H1 (cell line): ENCODE measurements at regions not wholly inside any gene's neighbourhood (a gene's known extent, or its start where the extent isn't known, plus 50 kb on each side); places are given as distances from the start of the nearest gene placed in this dataset.

ENCODE experiments used
- CTCF ChIA-PET: fragments of 300-600 bp; sonication (Branson Sonifier 250); formaldehyde crosslinking; loops from one replicate; lab custom pipeline; 2021; ENCODE audit not compliant: partially characterized antibody; lab: Charles Lee
- POLR2A ChIA-PET: fragments of 300-600 bp; sonication (Branson Sonifier 250); formaldehyde crosslinking; loops from one replicate; lab custom pipeline; 2021; ENCODE audit warnings: inconsistent platforms; ENCODE audit not compliant: partially characterized antibody; lab: Charles Lee
- DNase-seq, 2 experiments: peaks; one replicate each; pipeline versions ENCODE4 v3.0.0 to v3.0.0-alpha.2; 2010 to 2022; ENCODE audit warnings: low spot score in 2 of 2, low read depth in 1 of 2, mixed read lengths in 1 of 2
- FAIRE-seq: peaks from 2 replicates; lab custom pipeline; 2011; peaks lifted over from hg19 to GRCh38; lab: Jason Lieb, UNC
- H2AFZ ChIP-seq: 2 replicates; pipeline ENCODE4 v1.8.1; 2012; ENCODE audit warnings: low read length, inconsistent platforms
- H2AK5ac ChIP-seq: 2 replicates; pipeline ENCODE4 v1.6.1; 2013; ENCODE audit warnings: low read depth, low read length
- H2BK120ac ChIP-seq: replicated peaks from 2 replicates; pipeline ENCODE3; 2013; ENCODE audit warnings: low read depth, low read length, inconsistent platforms
- H2BK12ac ChIP-seq: 2 replicates; pipeline ENCODE4 v1.6.1; 2013; ENCODE audit warnings: low read depth, low read length
- H2BK15ac ChIP-seq: 2 replicates; pipeline ENCODE4 v1.6.1; 2013; ENCODE audit warnings: low read length
- H2BK20ac ChIP-seq: 2 replicates; pipeline ENCODE4 v1.6.1; 2013; ENCODE audit warnings: low read length
- H2BK5ac ChIP-seq: 2 replicates; pipeline ENCODE4 v1.6.1; 2013; ENCODE audit warnings: low read depth, low read length
- H3K14ac ChIP-seq: 2 replicates; pipeline ENCODE4 v1.6.1; 2013; ENCODE audit warnings: inconsistent platforms; ENCODE audit not compliant: insufficient read length
- H3K18ac ChIP-seq: 2 replicates; pipeline ENCODE4 v1.6.1; 2013; ENCODE audit warnings: low read length; ENCODE audit errors: extremely low read depth
- H3K23ac ChIP-seq: 2 replicates; pipeline ENCODE4 v1.6.1; 2013; ENCODE audit warnings: inconsistent platforms; ENCODE audit not compliant: insufficient read length
- H3K23me2 ChIP-seq: 2 replicates; pipeline ENCODE4 v1.6.1; 2013; ENCODE audit warnings: low read depth, low read length
- H3K27ac ChIP-seq: 2 replicates; pipeline ENCODE4 v1.6.1; 2011; ENCODE audit warnings: low read depth, low read length, inconsistent platforms
- H3K27me3 ChIP-seq, 4 experiments: replicated peaks in 1 of 4; 1 replicate in 1 of 4; 2 replicates in 3 of 4; pipeline versions ENCODE4 v1.6.1 to v1.8.1; 2011 to 2013; ENCODE audit warnings: low read length in 3 of 4, mild to moderate bottlenecking in 3 of 4, inconsistent platforms in 2 of 4, mixed read lengths in 2 of 4, moderate library complexity in 1 of 4; ENCODE audit not compliant: control insufficient read depth in 3 of 4, insufficient read depth in 3 of 4; ENCODE audit errors: extremely low read depth in 1 of 4
- H3K36me3 ChIP-seq, 4 experiments: 2 replicates each; pipeline versions ENCODE4 v1.6.1 to v1.8.1; 2011 to 2013; ENCODE audit warnings: mild to moderate bottlenecking in 4 of 4, low read length in 3 of 4, moderate library complexity in 2 of 4, control low read depth in 1 of 4, inconsistent platforms in 1 of 4; ENCODE audit not compliant: insufficient read depth in 4 of 4, control insufficient read depth in 2 of 4
- H3K4ac ChIP-seq: replicated peaks from 2 replicates; pipeline ENCODE3; 2013; ENCODE audit warnings: low read length, low read depth, mixed read lengths, inconsistent platforms; ENCODE audit not compliant: insufficient read length
- H3K4me1 ChIP-seq, 4 experiments: replicated peaks in 1 of 4; 1 replicate in 1 of 4; 2 replicates in 3 of 4; pipeline versions ENCODE4 v1.6.1 to v1.8.1; 2011 to 2013; ENCODE audit warnings: low read length in 3 of 4, inconsistent platforms in 2 of 4, mixed read lengths in 1 of 4; ENCODE audit not compliant: insufficient read depth in 4 of 4, control insufficient read depth in 3 of 4
- H3K4me2 ChIP-seq, 2 experiments: 2 replicates each; pipeline versions ENCODE4 v1.6.1 to v1.8.1; 2011 to 2013; ENCODE audit warnings: low read depth in 2 of 2, low read length in 2 of 2, control low read depth in 1 of 2, inconsistent platforms in 1 of 2, mild to moderate bottlenecking in 1 of 2; ENCODE audit not compliant: insufficient read depth in 1 of 2
- H3K4me3 ChIP-seq, 4 experiments: fragments of 200-600, 300-600 bp in 1 of 4; sonication (generic), shearing (Covaris generic), sonication (Bioruptor Twin) in 1 of 4; 2 replicates each; pipeline versions ENCODE4 v1.5.1 to v1.8.1; 2011 to 2016; ENCODE audit warnings: low read length in 4 of 4, low read depth in 3 of 4, control low read depth in 2 of 4, inconsistent platforms in 2 of 4, mild to moderate bottlenecking in 2 of 4, mixed read lengths in 1 of 4, moderate library complexity in 1 of 4; ENCODE audit not compliant: insufficient read depth in 2 of 4; ENCODE audit errors: extremely low read depth in 1 of 4
- H3K56ac ChIP-seq: replicated peaks from 2 replicates; pipeline ENCODE3; 2013; ENCODE audit warnings: low read depth, mild to moderate bottlenecking, mixed read lengths, low read length, inconsistent platforms; ENCODE audit not compliant: insufficient read length
- H3K79me1 ChIP-seq: 2 replicates; pipeline ENCODE4 v1.6.1; 2013; ENCODE audit warnings: low read depth, low read length, control low read depth
- H3K79me2 ChIP-seq, 2 experiments: 2 replicates each; pipeline versions ENCODE4 v1.6.1 to v1.8.1; 2012 to 2013; ENCODE audit warnings: low read length in 2 of 2, mild to moderate bottlenecking in 2 of 2, inconsistent platforms in 1 of 2; ENCODE audit not compliant: insufficient read depth in 2 of 2, control insufficient read depth in 1 of 2
- H3K9ac ChIP-seq, 4 experiments: replicated peaks in 1 of 4; 1 replicate in 1 of 4; 2 replicates in 3 of 4; pipeline versions ENCODE4 v1.6.1 to v1.8.1; 2011 to 2013; ENCODE audit warnings: low read depth in 3 of 4, low read length in 3 of 4, control low read depth in 2 of 4, mild to moderate bottlenecking in 2 of 4, moderate library complexity in 2 of 4, inconsistent platforms in 1 of 4; ENCODE audit errors: extremely low read depth in 1 of 4
- H3K9me3 ChIP-seq, 2 experiments: 2 replicates each; pipeline versions ENCODE4 v1.6.1 to v1.8.1; 2012 to 2013; ENCODE audit warnings: mild to moderate bottlenecking in 2 of 2, moderate library complexity in 2 of 2, control low read depth in 1 of 2, inconsistent platforms in 1 of 2, low read depth in 1 of 2, low read length in 1 of 2, mixed read lengths in 1 of 2; ENCODE audit not compliant: insufficient read depth in 2 of 2
- H4K20me1 ChIP-seq, 2 experiments: replicated peaks in 1 of 2; 2 replicates each; pipeline versions ENCODE3 to v1.8.1; 2011 to 2013; ENCODE audit warnings: inconsistent platforms in 2 of 2, low read length in 2 of 2, mild to moderate bottlenecking in 1 of 2; ENCODE audit not compliant: insufficient read depth in 2 of 2, control insufficient read depth in 1 of 2
- H4K5ac ChIP-seq: 2 replicates; pipeline ENCODE4 v1.6.1; 2013; ENCODE audit warnings: low read length, low read depth, mixed read lengths, inconsistent platforms; ENCODE audit not compliant: insufficient read length
- H4K8ac ChIP-seq: 2 replicates; pipeline ENCODE4 v1.8.0; 2013; ENCODE audit warnings: mild to moderate bottlenecking, moderate library complexity, low read length, inconsistent platforms; ENCODE audit not compliant: insufficient read depth; ENCODE audit errors: extremely low read depth
- H4K91ac ChIP-seq: replicated peaks from 2 replicates; pipeline ENCODE3; 2013; ENCODE audit warnings: low read length, mixed read lengths, inconsistent platforms; ENCODE audit not compliant: insufficient read length
- ATF3 ChIP-seq: IDR thresholded peaks from 2 replicates; pipeline ENCODE4 v1.6.1; 2011; ENCODE audit warnings: low read depth, mild to moderate bottlenecking, low read length; ENCODE audit not compliant: insufficient read depth
- SIRT6 ChIP-seq: IDR thresholded peaks from one replicate; pipeline ENCODE4 v1.7.1; 2012; ENCODE audit warnings: low read length, inconsistent platforms
- SRF ChIP-seq: IDR thresholded peaks from 2 replicates; pipeline ENCODE4 v1.6.1; 2011; ENCODE audit warnings: mild to moderate bottlenecking, low read depth, low read length, moderate library complexity
- TAF1 ChIP-seq: IDR thresholded peaks from 2 replicates; pipeline ENCODE4 v1.6.1; 2011; ENCODE audit warnings: mild to moderate bottlenecking, low read depth, low read length
- WGBS, 2 experiments: shearing (Covaris generic) in 1 of 2; methylation state at CpG; one replicate each; pipeline versions ENCODE4 v1.1.6 to v1.1.7; 2013 to 2015; ENCODE audit warnings: low lambda C conversion rate in 2 of 2, mixed read lengths in 2 of 2, inconsistent platforms in 1 of 2, low coverage in 1 of 2, missing lambda C conversion rate in 1 of 2; ENCODE audit not compliant: insufficient replicate concordance in 2 of 2, insufficient coverage in 1 of 2, insufficient read length in 1 of 2; ENCODE audit errors: extremely low coverage in 1 of 2, missing lambda C conversion rate in 1 of 2; 5-methylcytosine and 5-hydroxymethylcytosine counted together

- TF ChIP-seq TAF1, result no peak
- no peak for TF ChIP-seq ATF3
- no peak for TF ChIP-seq SIRT6
- no peak for TF ChIP-seq SRF
- no peak for DNase-seq
- no peak overlapping the region for H3K4me3 ChIP-seq
- H3K23ac ChIP-seq, result no peak overlapping the region
- no peaks in the 10 kb centered on the region for H3K79me2 ChIP-seq
- no peak overlapping the region for H2BK120ac ChIP-seq
- no peak overlapping the region for H2AK5ac ChIP-seq
- H3K56ac ChIP-seq, result no peak overlapping the region
- no peaks in the 10 kb centered on the region for H3K9me3 ChIP-seq
- H3K36me3 ChIP-seq, result no peaks in the 10 kb centered on the region
- no peak overlapping the region for H2BK15ac ChIP-seq
- no peak overlapping the region for H3K18ac ChIP-seq
- H3K27ac ChIP-seq, result no peak overlapping the region
- H3K27me3 ChIP-seq, result no peaks in the 10 kb centered on the region
- H3K4me2 ChIP-seq, result no peak overlapping the region
- no peak overlapping the region for H2AFZ ChIP-seq
- no peak overlapping the region for H4K5ac ChIP-seq
- H2BK5ac ChIP-seq, result no peak overlapping the region
- H3K14ac ChIP-seq, result no peak overlapping the region
- ChIA-PET CTCF (no interaction called here), POLR2A (no interaction called here)
- H2BK20ac ChIP-seq, result no peak overlapping the region
- FAIRE-seq, result no peak
- H3K23me2 ChIP-seq, result no peaks in the 10 kb centered on the region
- no peaks in the 10 kb centered on the region for H4K20me1 ChIP-seq
- no peak overlapping the region for H2BK12ac ChIP-seq
- no peak overlapping the region for H4K91ac ChIP-seq
- WGBS, 2 experiments, result 87% methylated on average over 2 of the region's 2 CpGs; no CpG with 5 or more reads in 1 of the 2 experiments
- H3K4me1 ChIP-seq, result no peaks in the 10 kb centered on the region
- H3K4ac ChIP-seq, result no peak overlapping the region
- H4K8ac ChIP-seq, result no peak overlapping the region
- H3K9ac ChIP-seq, result no peak overlapping the region
- no peaks in the 10 kb centered on the region for H3K79me1 ChIP-seq
Observed at GRCh38 chr3:101992863-101993262, 143.5 kb downstream of the NFKBIZ start.
